ENCODE measurements at regions not wholly inside any gene's neighbourhood (a gene's known extent, or its start where the extent isn't known, plus 50 kb on each side); places are given as distances from the start of the nearest gene placed in this dataset.

GRCh38 chr1:221040101-221040500 is 160.9 kb downstream of the HLX start:
- TF ChIP-seq KDM4B (CRISPR knock-in tag; IDR thresholded peaks at IDR 0.05), result no peak
- no peak for TF ChIP-seq GABPA (IDR thresholded peaks at IDR 0.05; ENCODE audit: low read depth, low read length)
- TF ChIP-seq GABPA (CRISPR knock-in tag; IDR thresholded peaks at IDR 0.05; ENCODE audit: low read depth), result no peak
- TF ChIP-seq ZNF737 (CRISPR knock-in tag; IDR thresholded peaks at IDR 0.05; ENCODE audit: borderline replicate concordance), result no peak
- no peak for TF ChIP-seq AGO1 (IDR thresholded peaks at IDR 0.05; ENCODE audit: low read depth, low read length, poor library complexity, severe bottlenecking)

Measured in HepG2 (cell line).